ENCODE measurements at regions not wholly inside any gene's neighbourhood (a gene's known extent, or its start where the extent isn't known, plus 50 kb on each side); places are given as distances from the start of the nearest gene placed in this dataset.

GRCh38 chrX:40377684-40378083, 203.1 kb upstream of the ATP6AP2 start:
- TF ChIP-seq, protein P1, sequence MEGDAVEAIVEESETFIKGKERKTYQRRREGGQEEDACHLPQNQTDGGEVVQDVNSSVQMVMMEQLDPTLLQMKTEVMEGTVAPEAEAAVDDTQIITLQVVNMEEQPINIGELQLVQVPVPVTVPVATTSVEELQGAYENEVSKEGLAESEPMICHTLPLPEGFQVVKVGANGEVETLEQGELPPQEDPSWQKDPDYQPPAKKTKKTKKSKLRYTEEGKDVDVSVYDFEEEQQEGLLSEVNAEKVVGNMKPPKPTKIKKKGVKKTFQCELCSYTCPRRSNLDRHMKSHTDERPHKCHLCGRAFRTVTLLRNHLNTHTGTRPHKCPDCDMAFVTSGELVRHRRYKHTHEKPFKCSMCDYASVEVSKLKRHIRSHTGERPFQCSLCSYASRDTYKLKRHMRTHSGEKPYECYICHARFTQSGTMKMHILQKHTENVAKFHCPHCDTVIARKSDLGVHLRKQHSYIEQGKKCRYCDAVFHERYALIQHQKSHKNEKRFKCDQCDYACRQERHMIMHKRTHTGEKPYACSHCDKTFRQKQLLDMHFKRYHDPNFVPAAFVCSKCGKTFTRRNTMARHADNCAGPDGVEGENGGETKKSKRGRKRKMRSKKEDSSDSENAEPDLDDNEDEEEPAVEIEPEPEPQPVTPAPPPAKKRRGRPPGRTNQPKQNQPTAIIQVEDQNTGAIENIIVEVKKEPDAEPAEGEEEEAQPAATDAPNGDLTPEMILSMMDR (IDR thresholded peaks at IDR 0.05; ENCODE audit: borderline replicate concordance, extremely low read depth, low read length, poor library complexity, severe bottlenecking) = no peak
- TF ChIP-seq EZH2 (IDR thresholded peaks at IDR 0.05; ENCODE audit: borderline replicate concordance, low read depth, low read length, severe bottlenecking) = no peak
